Chondrocyte (in vitro differentiated cells): ENCODE measurements at regions not wholly inside any gene's neighbourhood (a gene's known extent, or its start where the extent isn't known, plus 50 kb on each side); places are given as distances from the start of the nearest gene placed in this dataset.

ENCODE experiments used
- DNase-seq: peaks from one replicate; pipeline ENCODE4 v3.0.0; 2021; ENCODE audit warnings: mixed read lengths, low spot score
- H3K27ac Mint-ChIP-seq: one replicate; pipeline ENCODE4 v1.8.0; 2021; ENCODE audit warnings: mild to moderate bottlenecking, moderate library complexity, mixed read lengths; ENCODE audit not compliant: unreplicated experiment
- H3K27me3 Mint-ChIP-seq: 2 replicates; pipeline ENCODE4 v1.8.0; 2021; ENCODE audit warnings: low read depth, mixed read lengths
- H3K36me3 Mint-ChIP-seq: 2 replicates; pipeline ENCODE4 v1.8.0; 2021; ENCODE audit warnings: low read depth, mixed read lengths
- H3K4me1 Mint-ChIP-seq: 2 replicates; pipeline ENCODE4 v1.8.0; 2021; ENCODE audit warnings: low read depth, mild to moderate bottlenecking, mixed read lengths
- H3K4me3 Mint-ChIP-seq: one replicate; pipeline ENCODE4 v1.8.0; 2021; ENCODE audit warnings: mild to moderate bottlenecking, moderate library complexity, mixed read lengths; ENCODE audit not compliant: unreplicated experiment
- H3K9me3 Mint-ChIP-seq: 2 replicates; pipeline ENCODE4 v1.8.0; 2021; ENCODE audit warnings: low read depth, mixed read lengths
- TF ChIP-seq, protein P1 (sequence below): fragments of 200-600 bp; sonication (generic); IDR thresholded peaks from 2 replicates; pipeline ENCODE4 v1.5.0; 2021; ENCODE audit warnings: antibody characterized with exemption, mild to moderate bottlenecking, moderate library complexity

DNA sequence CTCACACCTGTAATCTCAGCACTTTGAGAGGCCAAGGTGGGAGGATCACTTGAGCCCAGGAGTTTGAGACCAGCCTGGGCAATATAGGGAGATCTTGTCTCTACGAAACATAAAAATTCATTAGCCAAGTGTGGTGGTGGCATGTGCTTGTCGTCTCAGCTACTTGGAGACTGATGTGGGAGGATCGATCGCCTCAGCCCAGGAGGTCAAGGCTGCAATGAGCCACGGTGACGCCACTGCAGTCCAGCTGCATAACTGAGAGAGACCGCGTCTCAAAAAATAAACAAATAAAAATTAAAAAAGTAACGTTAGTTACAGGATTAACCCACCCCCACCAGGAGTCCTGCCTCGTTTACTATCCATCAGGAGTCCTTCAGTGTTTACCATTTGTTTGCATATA lies 345.1 kb downstream of the BTBD3 start:
- H3K27ac Mint-ChIP-seq, result no peak overlapping the region
- no peaks in the 10 kb centered on the region for H3K9me3 Mint-ChIP-seq
- no peaks in the 10 kb centered on the region for H3K27me3 Mint-ChIP-seq
- TF ChIP-seq, protein P1, sequence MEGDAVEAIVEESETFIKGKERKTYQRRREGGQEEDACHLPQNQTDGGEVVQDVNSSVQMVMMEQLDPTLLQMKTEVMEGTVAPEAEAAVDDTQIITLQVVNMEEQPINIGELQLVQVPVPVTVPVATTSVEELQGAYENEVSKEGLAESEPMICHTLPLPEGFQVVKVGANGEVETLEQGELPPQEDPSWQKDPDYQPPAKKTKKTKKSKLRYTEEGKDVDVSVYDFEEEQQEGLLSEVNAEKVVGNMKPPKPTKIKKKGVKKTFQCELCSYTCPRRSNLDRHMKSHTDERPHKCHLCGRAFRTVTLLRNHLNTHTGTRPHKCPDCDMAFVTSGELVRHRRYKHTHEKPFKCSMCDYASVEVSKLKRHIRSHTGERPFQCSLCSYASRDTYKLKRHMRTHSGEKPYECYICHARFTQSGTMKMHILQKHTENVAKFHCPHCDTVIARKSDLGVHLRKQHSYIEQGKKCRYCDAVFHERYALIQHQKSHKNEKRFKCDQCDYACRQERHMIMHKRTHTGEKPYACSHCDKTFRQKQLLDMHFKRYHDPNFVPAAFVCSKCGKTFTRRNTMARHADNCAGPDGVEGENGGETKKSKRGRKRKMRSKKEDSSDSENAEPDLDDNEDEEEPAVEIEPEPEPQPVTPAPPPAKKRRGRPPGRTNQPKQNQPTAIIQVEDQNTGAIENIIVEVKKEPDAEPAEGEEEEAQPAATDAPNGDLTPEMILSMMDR, result no peak
- peaks cover 5% of the 10 kb centered on the region for H3K4me1 Mint-ChIP-seq
- no peak overlapping the region for H3K4me3 Mint-ChIP-seq
- H3K36me3 Mint-ChIP-seq, result no peaks in the 10 kb centered on the region
- DNase-seq, result no peak

DNA sequence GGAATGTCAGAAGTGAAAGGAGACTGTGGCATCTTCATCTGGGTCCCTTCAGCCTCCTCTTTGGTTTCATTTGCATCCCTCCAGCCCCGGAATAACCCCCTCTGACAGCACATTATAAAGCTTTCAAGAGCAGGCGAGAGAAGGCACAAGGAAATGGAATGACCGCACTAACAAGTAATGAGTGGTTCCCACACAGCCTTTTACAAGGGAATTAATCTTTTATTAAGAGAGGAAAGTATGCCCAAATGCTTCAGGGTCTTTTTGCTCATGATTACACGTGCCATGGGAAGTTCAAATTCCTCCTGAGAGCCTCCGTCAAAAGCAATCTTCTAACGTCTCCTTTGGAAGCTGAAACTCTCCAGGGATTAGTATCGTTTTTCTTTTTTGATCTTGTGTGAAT lies 347.0 kb downstream of the BTBD3 start:
- Mint-ChIP-seq H3K9me3 (no peaks in the 10 kb centered on the region), H3K4me1 (peaks cover 5% of the 10 kb centered on the region), H3K4me3 (no peak overlapping the region), H3K27ac (no peak overlapping the region), H3K36me3 (no peaks in the 10 kb centered on the region), H3K27me3 (no peaks in the 10 kb centered on the region)
- DNase-seq, result no peak
- TF ChIP-seq, protein P1, result no peak

DNA sequence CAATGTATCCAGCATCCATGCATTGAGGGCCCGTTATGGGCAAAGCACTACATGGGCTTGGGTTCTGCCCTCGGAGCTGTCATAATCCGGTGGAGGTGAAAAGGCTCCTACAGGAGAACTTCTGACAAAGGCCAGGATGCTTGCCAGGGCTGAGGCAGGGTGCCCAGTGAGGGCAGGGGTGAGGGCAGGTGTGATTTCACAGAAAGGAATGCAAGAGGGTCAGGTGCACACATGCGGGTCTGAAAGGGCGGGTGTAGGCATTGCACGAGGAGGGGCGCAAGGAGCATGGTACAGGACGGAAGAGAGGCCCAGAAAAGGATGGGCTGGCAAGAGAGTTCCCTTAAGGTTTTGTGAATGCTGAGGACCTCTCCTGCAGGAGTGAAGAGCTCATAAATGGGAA lies 348.0 kb downstream of the BTBD3 start:
- no peak for DNase-seq
- no peak overlapping the region for H3K27ac Mint-ChIP-seq
- no peaks in the 10 kb centered on the region for H3K9me3 Mint-ChIP-seq
- H3K4me3 Mint-ChIP-seq, result no peak overlapping the region
- TF ChIP-seq, protein P1, result no peak
- no peaks in the 10 kb centered on the region for H3K36me3 Mint-ChIP-seq
- peaks cover 5% of the 10 kb centered on the region for H3K4me1 Mint-ChIP-seq
- no peaks in the 10 kb centered on the region for H3K27me3 Mint-ChIP-seq

DNA sequence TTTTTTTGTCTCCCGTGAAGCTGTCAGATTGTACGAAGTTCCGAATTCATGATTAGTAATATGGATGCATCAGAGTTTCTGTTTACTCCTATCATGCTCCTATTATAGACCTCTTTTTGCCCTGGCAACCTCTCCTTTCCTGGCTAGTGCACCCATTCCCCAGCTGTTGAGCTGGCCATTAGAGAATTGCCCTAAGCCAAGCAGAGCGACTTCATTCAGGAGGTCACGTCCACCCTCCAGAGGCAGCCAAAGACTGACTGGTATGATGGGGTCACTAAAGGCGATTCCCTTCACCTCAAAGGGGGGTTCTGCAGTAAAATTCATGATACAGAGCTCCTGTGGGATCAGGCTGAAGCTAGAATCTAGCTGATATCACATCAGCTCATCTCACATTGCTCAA lies 351.9 kb downstream of the BTBD3 start:
- Mint-ChIP-seq H3K4me1 (peaks cover 4% of the 10 kb centered on the region), H3K27ac (no peak overlapping the region), H3K27me3 (peaks cover 5% of the 10 kb centered on the region), H3K36me3 (no peaks in the 10 kb centered on the region), H3K9me3 (no peaks in the 10 kb centered on the region), H3K4me3 (no peak overlapping the region)
- DNase-seq, result no peak
- TF ChIP-seq, protein P1, result no peak

DNA sequence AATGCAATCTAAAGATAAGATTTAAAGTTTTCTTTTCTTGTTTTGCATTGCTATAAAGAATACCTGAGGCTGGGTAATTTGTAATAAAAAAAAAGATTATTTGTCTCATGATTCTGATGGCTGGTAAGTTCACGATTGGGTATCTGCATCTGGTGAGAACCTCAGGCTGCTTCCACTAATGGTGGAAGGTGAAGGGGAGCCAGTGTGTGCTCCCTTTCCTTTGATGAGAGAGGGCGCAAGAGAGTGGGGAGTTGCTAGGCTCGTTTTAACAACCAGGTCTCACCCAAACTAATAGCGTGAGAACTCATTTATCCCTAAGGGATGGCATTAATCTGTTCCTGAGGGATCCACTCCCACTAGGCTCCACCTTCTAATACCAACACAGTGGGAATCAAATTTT lies 353.2 kb downstream of the BTBD3 start:
- TF ChIP-seq, protein P1, result no peak
- Mint-ChIP-seq H3K4me1 (no peaks in the 10 kb centered on the region), H3K27me3 (peaks cover 5% of the 10 kb centered on the region), H3K36me3 (no peaks in the 10 kb centered on the region), H3K4me3 (no peak overlapping the region), H3K9me3 (no peaks in the 10 kb centered on the region), H3K27ac (no peak overlapping the region)
- no peak for DNase-seq
